ENCODE measurements at regions not wholly inside any gene's neighbourhood (a gene's known extent, or its start where the extent isn't known, plus 50 kb on each side); places are given as distances from the start of the nearest gene placed in this dataset.

DNA sequence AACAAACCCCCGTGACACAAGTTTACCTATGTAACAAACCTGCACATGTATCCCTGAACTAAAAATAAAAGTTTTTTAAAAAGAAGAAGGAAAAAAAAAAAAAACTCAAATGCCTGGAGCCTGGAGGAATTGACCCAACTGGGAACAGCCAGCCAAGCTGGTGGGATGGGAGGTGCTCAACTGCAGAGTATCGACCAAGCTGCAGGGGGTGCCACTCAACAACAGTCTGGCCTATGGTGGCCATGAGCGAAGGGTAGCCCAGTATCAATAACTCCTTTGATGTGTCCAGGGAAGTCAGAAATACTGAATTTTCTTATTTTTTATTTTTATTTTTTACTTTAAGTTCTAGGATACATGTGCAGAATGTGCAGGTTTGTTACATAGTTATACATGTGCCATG is 310.3 kb upstream of the DLGAP1 start:
- no peak for TF ChIP-seq POLR2A (IDR thresholded peaks at IDR 0.05; ENCODE audit: low read length)
- TF ChIP-seq GATA1 (IDR thresholded peaks at IDR 0.05; ENCODE audit: low read depth, low read length) = no peak

Measured in erythroblast (primary cell).